SK-N-MC (cell line): ENCODE measurements at regions not wholly inside any gene's neighbourhood (a gene's known extent, or its start where the extent isn't known, plus 50 kb on each side); places are given as distances from the start of the nearest gene placed in this dataset.

Experiments
- EZH2 ChIP-seq: fragments of 200-600 bp; sonication (generic); IDR thresholded peaks from one replicate; pipeline ENCODE4 v1.6.1; 2017; ENCODE audit warnings: antibody characterized with exemption
- FOXP2 ChIP-seq: optimal IDR thresholded peaks from 2 replicates; pipeline ENCODE3; 2011; ENCODE audit warnings: mild to moderate bottlenecking, moderate library complexity; ENCODE audit not compliant: insufficient read depth; ENCODE audit errors: extremely low read length, control extremely low read depth
- POLR2AphosphoS5 ChIP-seq: IDR thresholded peaks from 2 replicates; pipeline ENCODE4 v1.6.1; 2012; ENCODE audit warnings: mild to moderate bottlenecking, low read depth, low read length, borderline replicate concordance

DNA sequence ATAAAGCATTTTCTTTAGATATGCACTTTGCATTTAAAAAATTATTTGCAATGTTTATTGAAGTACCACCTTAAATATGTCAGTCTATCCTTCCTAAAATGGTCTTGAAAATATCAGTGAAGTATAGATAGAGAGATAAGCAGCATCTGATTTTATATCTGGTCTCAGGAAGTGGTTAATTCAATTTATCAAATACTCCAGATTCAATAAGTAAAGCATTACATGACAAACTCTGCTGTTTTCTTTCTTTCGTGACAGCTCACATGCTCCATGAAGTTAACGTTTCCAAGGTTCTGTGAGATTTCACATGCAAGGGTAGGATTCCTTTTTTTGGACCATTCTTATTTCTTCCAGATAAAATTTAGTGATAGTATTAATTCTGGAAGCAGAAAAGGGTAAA lies 775.4 kb upstream of the ROBO1 start:
- TF ChIP-seq POLR2AphosphoS5 (no peak), EZH2 (no peak), FOXP2 (no peak)
